MM.1S (cell line): ENCODE measurements at regions not wholly inside any gene's neighbourhood (a gene's known extent, or its start where the extent isn't known, plus 50 kb on each side); places are given as distances from the start of the nearest gene placed in this dataset.

Experiments
- CTCF ChIP-seq: fragments of 300-600 bp; sonication (generic); IDR thresholded peaks from 2 replicates; pipeline ENCODE4 v1.5.1; 2016; ENCODE audit warnings: antibody characterized with exemption, low read length, mixed read lengths
- EZH2 ChIP-seq: fragments of 300-600 bp; sonication (generic); optimal IDR thresholded peaks from 2 replicates; pipeline ENCODE3; 2017; ENCODE audit warnings: low read depth, mild to moderate bottlenecking, antibody characterized with exemption, low read length, mixed read lengths

GRCh38 chr3:164723396-164723795 is 354.9 kb downstream of the SI start:
- TF ChIP-seq CTCF (no peak), EZH2 (no peak)
